SK-N-SH treated with all-trans-retinoic acid at 6 μM for 48 hours (cell line): ENCODE measurements at regions not wholly inside any gene's neighbourhood (a gene's known extent, or its start where the extent isn't known, plus 50 kb on each side); places are given as distances from the start of the nearest gene placed in this dataset.
"Not testable (repeated sequence)": the region's sequence is repeated elsewhere in the genome, so short reads cannot be mapped to it uniquely, and the experiment has no call there.

Source experiments
- ATAC-seq: fragments of 200-7000 bp; cut with Tn5 transposase; 3 replicates; pipeline ENCODE4 v1.9.1; 2020; ENCODE audit warnings: mild to moderate bottlenecking, moderate library complexity
- ARNTL ChIP-seq: fragments of 450-650 bp; formaldehyde crosslinking; IDR thresholded peaks from 2 replicates; pipeline ENCODE4 v1.5.0; 2020; ENCODE audit warnings: low read depth, mild to moderate bottlenecking, moderate library complexity, borderline replicate concordance
- BACH2 ChIP-seq: fragments of 250-450 bp; sonication (Bioruptor Pico); IDR thresholded peaks from 2 replicates; pipeline ENCODE4 v1.9.0; 2021; ENCODE audit warnings: mild to moderate bottlenecking, borderline replicate concordance
- ESRRG ChIP-seq: fragments of 250-450 bp; sonication (Bioruptor Pico); IDR thresholded peaks from 2 replicates; pipeline ENCODE4 v1.6.1; 2021; ENCODE audit warnings: mild to moderate bottlenecking
- GLIS3 ChIP-seq: fragments of 250-450 bp; sonication (Bioruptor Pico); IDR thresholded peaks from 2 replicates; pipeline ENCODE4 v1.5.0; 2020; ENCODE audit warnings: mild to moderate bottlenecking, moderate library complexity
- ISL1 ChIP-seq: fragments of 250-450 bp; sonication (Bioruptor Pico); IDR thresholded peaks from 2 replicates; pipeline ENCODE4 v2.1.2; 2022; ENCODE audit warnings: mild to moderate bottlenecking, moderate library complexity
- OSR1 ChIP-seq: fragments of 250-450 bp; sonication (Bioruptor Pico); IDR thresholded peaks from 2 replicates; pipeline ENCODE4 v1.8.0; 2022; ENCODE audit warnings: moderate library complexity, mild to moderate bottlenecking, inconsistent platforms
- PPARA ChIP-seq: fragments of 250-450 bp; sonication (Bioruptor Pico); IDR thresholded peaks from 2 replicates; pipeline ENCODE4 v1.5.0; 2020; ENCODE audit warnings: mild to moderate bottlenecking, borderline replicate concordance
- RARB ChIP-seq: fragments of 250-450 bp; sonication (Bioruptor Pico); IDR thresholded peaks from 2 replicates; pipeline ENCODE4 v1.8.0; 2021; ENCODE audit warnings: mild to moderate bottlenecking, moderate library complexity
- SNAI2 ChIP-seq: fragments of 250-450 bp; sonication (Bioruptor Pico); IDR thresholded peaks from 2 replicates; pipeline ENCODE4 v1.5.0; 2020; ENCODE audit warnings: mild to moderate bottlenecking, moderate library complexity
- TCF4 ChIP-seq: fragments of 250-450 bp; sonication (Bioruptor Pico); IDR thresholded peaks from 2 replicates; pipeline ENCODE4 v1.8.0; 2021; ENCODE audit warnings: mild to moderate bottlenecking, moderate library complexity, borderline replicate concordance
- TOX ChIP-seq: fragments of 250-450 bp; sonication (Bioruptor Pico); IDR thresholded peaks from 2 replicates; pipeline ENCODE4 v1.8.0; 2021; ENCODE audit warnings: mild to moderate bottlenecking, moderate library complexity, borderline replicate concordance
- ZC3H10 ChIP-seq: fragments of 250-450 bp; sonication (Bioruptor Pico); IDR thresholded peaks from 2 replicates; pipeline ENCODE4 v1.5.1; 2021; ENCODE audit warnings: mild to moderate bottlenecking, moderate library complexity
- ZFP3 ChIP-seq: fragments of 250-450 bp; sonication (Bioruptor Pico); IDR thresholded peaks from 2 replicates; pipeline ENCODE4 v1.5.0; 2020; ENCODE audit warnings: mild to moderate bottlenecking, moderate library complexity
- ZFP30 ChIP-seq: fragments of 450-650 bp; formaldehyde crosslinking; IDR thresholded peaks from 2 replicates; pipeline ENCODE4 v1.5.0; 2022; ENCODE audit warnings: mild to moderate bottlenecking, moderate library complexity
- ZNF565 ChIP-seq: fragments of 450-650 bp; formaldehyde crosslinking; conservative IDR thresholded peaks from 2 replicates; pipeline ENCODE4 v1.5.0; 2020; ENCODE audit warnings: low read depth, mild to moderate bottlenecking, moderate library complexity
- ZNF8 ChIP-seq: fragments of 450-650 bp; formaldehyde crosslinking; IDR thresholded peaks from 2 replicates; pipeline ENCODE4 v1.5.0; 2020; ENCODE audit warnings: mild to moderate bottlenecking, moderate library complexity
- TF ChIP-seq, protein P1 (sequence below): fragments of 250-450 bp; sonication (Bioruptor Pico); IDR thresholded peaks from 2 replicates; pipeline ENCODE4 v1.5.1; 2021; ENCODE audit warnings: mild to moderate bottlenecking, moderate library complexity
- TF ChIP-seq, protein P2 (sequence below): fragments of 250-450 bp; sonication (Bioruptor Pico); IDR thresholded peaks from 2 replicates; pipeline ENCODE4 v1.8.0; 2020; ENCODE audit warnings: mild to moderate bottlenecking, moderate library complexity, borderline replicate concordance
- TF ChIP-seq, protein P3 (sequence below): fragments of 250-450 bp; sonication (Bioruptor Pico); IDR thresholded peaks from 2 replicates; pipeline ENCODE4 v1.8.0; 2021; ENCODE audit warnings: low read depth, mild to moderate bottlenecking, moderate library complexity, borderline replicate concordance
- TF ChIP-seq, protein P4 (sequence below): fragments of 250-450 bp; sonication (Bioruptor Pico); IDR thresholded peaks from 2 replicates; pipeline ENCODE4 v1.5.1; 2020; ENCODE audit warnings: low read depth, mild to moderate bottlenecking, moderate library complexity

DNA sequence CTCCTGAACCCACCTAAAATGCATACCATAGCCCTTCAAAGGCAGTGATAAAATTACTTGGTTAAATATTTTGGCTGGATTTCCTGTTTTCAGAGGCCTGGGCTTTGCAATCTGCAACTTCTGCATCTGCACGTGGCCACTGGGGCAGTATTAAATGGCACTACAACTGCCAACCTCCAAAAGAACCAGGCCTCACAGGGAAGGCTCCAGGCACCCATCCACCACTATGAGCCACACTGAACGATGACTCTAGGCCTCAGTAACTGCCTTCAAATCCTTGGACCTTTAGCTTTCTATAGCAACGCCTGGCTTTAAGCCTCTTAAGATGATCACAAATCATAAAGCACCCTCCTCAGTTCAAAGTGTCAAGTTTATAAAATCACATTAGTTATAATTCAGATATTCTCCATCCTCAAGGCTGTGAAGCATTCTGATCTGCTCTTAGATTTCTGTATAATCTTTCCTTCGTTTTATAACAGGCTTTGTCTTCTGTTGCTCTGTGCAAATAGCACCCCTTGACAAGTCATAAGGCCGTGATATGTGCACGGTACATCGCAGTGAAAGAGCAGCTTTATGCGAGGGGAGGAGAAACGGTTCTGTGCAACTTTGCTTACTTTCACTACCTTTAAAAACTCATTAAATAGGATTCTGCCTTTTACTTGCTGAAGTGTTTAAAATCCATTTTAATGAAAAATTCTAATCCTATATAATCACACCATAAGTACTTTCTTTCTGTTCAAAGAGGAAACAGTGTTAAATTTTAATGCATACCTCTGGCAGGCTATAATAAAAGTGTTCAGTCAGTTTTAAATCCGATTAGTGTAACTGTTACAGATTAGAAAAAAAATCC, 196.4 kb upstream of the G2E3 start:
- ATAC-seq, result no peak
- TF ChIP-seq ZFP3 (no peak), TOX (CRISPR knock-in tag) (no peak), RARB (CRISPR knock-in tag) (no peak), SNAI2 (no peak), ZC3H10 (CRISPR knock-in tag) (no peak), ZNF565 (CRISPR knock-in tag) (no peak), PPARA (CRISPR knock-in tag) (no peak), ISL1 (CRISPR knock-in tag) (no peak), BACH2 (no peak), ZNF8 (no peak), TCF4 (no peak), ARNTL (no peak), ESRRG (CRISPR knock-in tag) (no peak), OSR1 (CRISPR knock-in tag) (no peak), GLIS3 (CRISPR knock-in tag) (no peak)
- TF ChIP-seq, protein P1, sequence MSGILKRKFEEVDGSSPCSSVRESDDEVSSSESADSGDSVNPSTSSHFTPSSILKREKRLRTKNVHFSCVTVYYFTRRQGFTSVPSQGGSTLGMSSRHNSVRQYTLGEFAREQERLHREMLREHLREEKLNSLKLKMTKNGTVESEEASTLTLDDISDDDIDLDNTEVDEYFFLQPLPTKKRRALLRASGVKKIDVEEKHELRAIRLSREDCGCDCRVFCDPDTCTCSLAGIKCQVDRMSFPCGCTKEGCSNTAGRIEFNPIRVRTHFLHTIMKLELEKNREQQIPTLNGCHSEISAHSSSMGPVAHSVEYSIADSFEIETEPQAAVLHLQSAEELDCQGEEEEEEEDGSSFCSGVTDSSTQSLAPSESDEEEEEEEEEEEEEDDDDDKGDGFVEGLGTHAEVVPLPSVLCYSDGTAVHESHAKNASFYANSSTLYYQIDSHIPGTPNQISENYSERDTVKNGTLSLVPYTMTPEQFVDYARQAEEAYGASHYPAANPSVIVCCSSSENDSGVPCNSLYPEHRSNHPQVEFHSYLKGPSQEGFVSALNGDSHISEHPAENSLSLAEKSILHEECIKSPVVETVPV (CRISPR knock-in tag), result no peak
- TF ChIP-seq, protein P2, sequence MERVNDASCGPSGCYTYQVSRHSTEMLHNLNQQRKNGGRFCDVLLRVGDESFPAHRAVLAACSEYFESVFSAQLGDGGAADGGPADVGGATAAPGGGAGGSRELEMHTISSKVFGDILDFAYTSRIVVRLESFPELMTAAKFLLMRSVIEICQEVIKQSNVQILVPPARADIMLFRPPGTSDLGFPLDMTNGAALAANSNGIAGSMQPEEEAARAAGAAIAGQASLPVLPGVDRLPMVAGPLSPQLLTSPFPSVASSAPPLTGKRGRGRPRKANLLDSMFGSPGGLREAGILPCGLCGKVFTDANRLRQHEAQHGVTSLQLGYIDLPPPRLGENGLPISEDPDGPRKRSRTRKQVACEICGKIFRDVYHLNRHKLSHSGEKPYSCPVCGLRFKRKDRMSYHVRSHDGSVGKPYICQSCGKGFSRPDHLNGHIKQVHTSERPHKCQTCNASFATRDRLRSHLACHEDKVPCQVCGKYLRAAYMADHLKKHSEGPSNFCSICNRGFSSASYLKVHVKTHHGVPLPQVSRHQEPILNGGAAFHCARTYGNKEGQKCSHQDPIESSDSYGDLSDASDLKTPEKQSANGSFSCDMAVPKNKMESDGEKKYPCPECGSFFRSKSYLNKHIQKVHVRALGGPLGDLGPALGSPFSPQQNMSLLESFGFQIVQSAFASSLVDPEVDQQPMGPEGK, result no peak
- TF ChIP-seq, protein P3, sequence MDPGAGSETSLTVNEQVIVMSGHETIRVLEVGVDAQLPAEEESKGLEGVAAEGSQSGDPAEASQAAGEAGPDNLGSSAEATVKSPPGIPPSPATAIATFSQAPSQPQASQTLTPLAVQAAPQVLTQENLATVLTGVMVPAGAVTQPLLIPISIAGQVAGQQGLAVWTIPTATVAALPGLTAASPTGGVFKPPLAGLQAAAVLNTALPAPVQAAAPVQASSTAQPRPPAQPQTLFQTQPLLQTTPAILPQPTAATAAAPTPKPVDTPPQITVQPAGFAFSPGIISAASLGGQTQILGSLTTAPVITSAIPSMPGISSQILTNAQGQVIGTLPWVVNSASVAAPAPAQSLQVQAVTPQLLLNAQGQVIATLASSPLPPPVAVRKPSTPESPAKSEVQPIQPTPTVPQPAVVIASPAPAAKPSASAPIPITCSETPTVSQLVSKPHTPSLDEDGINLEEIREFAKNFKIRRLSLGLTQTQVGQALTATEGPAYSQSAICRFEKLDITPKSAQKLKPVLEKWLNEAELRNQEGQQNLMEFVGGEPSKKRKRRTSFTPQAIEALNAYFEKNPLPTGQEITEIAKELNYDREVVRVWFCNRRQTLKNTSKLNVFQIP (CRISPR knock-in tag), result no peak
- TF ChIP-seq, protein P4, sequence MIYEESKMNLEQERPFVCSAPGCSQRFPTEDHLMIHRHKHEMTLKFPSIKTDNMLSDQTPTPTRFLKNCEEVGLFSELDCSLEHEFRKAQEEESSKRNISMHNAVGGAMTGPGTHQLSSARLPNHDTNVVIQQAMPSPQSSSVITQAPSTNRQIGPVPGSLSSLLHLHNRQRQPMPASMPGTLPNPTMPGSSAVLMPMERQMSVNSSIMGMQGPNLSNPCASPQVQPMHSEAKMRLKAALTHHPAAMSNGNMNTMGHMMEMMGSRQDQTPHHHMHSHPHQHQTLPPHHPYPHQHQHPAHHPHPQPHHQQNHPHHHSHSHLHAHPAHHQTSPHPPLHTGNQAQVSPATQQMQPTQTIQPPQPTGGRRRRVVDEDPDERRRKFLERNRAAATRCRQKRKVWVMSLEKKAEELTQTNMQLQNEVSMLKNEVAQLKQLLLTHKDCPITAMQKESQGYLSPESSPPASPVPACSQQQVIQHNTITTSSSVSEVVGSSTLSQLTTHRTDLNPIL (CRISPR knock-in tag), result no peak

DNA sequence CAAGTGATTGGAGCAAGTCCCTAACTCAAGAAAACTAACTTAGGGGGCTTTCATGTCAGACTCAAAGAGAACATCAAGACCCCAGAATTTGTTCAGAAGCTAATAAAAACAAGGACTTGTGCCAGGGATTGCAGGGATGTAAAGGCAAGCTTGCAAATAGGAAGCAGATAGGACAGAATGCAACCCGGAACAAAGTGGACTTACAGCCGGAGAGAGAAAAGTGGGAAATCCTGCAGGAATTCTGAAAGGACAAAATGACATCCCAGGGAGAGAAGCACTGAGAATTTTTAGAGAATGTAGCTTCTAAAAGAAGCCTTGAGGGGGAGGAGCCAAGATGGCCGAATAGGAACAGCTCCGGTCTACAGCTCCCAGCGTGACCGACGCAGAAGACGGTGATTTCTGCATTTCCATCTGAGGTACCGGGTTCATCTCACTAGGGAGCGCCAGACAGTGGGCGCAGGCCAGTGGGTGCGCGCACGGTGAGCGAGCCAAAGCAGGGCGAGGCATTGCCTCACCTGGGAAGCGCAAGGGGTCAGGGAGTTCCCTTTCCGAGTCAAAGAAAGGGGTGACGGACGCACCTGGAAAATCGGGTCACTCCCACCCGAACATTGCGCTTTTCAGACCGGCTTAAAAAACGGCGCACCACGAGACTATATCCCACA, 195.6 kb upstream of the G2E3 start:
- not testable (repeated sequence) for ATAC-seq

DNA sequence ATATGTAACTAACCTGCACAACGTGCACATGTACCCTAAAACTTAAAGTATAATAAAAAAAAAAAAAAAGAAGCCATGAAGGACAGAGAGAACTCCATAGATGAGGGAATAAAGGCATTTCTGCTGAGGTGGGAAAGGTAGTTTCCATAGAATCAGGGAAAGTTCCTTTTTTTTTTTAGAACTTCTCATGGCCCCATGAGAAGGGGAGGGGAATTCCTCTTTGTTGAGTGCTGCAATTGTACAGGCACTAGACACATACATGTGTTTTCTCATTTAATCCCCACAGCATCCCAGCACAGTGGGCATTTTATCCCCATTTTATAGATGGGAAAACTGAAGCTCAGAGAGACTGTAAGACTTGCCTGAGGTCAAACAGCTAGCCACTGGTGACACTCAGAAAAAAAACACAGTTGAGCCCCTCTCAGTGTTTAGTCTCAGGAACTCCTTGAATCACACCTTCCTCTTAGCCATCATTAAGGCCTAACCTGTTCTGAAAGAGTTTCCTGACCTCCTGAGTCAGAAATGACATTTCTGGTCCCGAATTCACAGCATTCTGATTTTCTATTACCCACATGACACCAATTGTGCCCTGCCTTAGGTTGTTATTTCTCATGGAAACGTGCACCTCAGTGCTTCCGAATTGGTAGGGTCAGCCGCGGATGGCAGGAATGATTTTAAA, 189.3 kb upstream of the G2E3 start:
- TF ChIP-seq TCF4 (no peak), OSR1 (CRISPR knock-in tag) (no peak), BACH2 (no peak), ZFP30 (CRISPR knock-in tag) (no peak), ARNTL (no peak), ZNF565 (CRISPR knock-in tag) (no peak), ESRRG (CRISPR knock-in tag) (no peak)
- TF ChIP-seq, protein P2, result no peak
- no peak for ATAC-seq
